Stimulated activated CD8-positive, alpha-beta memory T cell treated with anti-CD3 and anti-CD28 coated beads, Interleukin-2, amount 100 ng/mL, for 48 hours (primary cell): ENCODE measurements at regions not wholly inside any gene's neighbourhood (a gene's known extent, or its start where the extent isn't known, plus 50 kb on each side); places are given as distances from the start of the nearest gene placed in this dataset.

Experiments used
- DNase-seq, 2 donors: peaks; one replicate each; pipeline ENCODE4 v3.0.0-alpha.2; 2020; ENCODE audit warnings: low read depth in 2 of 2

DNA sequence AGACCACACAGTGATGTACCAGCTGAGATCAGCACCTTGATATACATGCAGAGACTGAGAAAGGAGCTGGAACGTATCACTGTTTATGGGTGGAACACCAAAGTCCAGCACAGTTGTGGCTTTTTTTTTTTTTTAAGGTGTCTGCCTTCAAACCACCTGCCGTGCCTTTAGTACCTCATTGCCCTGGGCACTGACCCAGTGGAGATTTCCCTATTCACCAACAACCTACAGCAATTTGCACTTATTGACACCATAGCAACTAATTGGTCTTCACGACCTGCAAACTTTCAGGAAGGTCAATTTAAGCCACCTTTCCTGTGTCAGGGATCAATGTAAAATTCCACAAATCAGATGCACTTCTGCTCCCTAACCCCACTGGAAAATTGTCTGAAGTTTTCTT, 181.6 kb upstream of the ADGRL2 start:
- no peak for DNase-seq

DNA sequence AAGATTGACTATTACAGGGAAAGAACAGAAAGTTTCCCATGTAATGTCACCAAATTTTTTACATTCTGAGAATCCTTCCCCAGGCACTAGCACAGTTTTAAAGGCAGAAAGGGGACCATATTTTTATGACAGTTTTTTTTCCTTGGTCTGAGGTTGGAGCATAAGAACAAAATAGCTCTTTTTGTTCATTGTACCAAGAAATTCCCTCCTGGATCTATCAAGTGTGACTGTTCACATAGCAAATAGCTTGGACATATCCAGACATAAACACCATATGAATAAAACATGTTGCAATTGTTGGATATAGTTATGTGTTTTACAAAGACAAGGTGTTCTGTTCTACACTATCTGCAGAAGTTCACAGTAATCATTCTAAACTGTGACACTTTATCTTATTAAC, 182.4 kb upstream of the ADGRL2 start:
- DNase-seq: no peak

DNA sequence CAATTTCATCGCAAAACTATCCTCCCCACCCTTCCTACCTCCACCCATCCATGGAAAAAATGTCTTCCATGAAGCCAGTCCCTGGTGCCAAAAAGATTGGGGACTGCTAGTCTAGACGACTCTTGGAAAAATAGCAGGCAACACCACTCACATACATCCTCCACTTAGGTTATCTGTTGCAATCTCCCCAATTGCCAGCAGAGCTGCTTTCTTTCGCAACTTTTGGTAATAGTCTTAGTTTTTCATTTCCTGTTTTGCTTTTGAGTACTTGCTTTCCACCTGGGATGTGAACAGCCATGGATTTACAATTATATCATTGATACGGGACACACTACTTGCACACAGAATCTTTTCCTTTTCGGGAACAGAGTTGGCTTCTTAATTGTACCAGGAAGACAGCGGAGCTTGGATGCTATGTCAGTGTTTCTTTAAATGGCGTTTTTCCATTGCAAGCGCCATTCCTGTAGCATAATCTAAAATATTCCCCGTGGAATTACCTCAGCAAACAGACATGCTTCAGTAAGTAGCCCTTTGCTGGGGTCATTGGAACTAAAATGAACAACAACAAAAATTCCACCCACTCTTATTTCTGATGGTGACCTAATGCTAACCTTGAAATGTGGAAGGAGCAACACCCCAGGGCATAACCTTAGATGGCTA, 183.3 kb upstream of the ADGRL2 start:
- DNase-seq: no peak

DNA sequence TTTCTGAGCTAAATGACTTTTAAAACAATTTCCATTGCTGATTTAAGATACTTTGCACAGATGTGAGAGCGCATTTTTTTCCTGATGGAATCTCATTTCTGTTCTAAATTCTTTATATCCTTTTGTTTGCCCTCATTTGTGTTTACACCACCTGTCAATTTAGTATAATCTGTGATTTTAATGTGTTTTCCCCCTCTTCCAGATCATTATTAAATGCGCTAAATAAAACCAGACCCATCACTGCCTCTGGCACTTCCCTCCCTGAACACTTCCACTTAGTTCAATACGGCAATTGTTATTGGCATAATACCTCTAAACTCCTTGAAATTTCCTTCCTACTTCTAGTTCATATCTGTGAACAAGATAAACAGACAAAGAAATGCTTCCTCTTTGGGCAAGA, 186.9 kb upstream of the ADGRL2 start:
- no peak for DNase-seq

DNA sequence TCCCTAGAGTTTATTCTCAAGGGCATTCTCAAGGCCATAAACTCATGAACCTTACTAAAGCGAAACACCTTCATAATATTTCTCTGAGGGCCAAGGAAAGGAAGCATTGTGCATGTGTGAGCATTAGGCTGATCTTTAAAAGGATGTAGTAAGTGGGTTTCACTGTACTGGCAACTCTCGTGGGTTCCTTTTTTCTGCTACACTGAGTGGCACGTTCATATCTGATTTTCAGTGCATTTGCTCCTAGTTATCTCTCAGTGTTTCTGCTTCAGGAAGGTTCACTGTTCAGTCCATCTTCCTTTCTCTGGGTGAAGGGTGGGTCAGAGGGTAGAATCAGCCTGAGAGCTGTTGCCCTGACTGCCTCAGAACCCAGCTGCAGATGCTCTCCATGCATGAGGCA, 192.8 kb upstream of the ADGRL2 start:
- no peak for DNase-seq

DNA sequence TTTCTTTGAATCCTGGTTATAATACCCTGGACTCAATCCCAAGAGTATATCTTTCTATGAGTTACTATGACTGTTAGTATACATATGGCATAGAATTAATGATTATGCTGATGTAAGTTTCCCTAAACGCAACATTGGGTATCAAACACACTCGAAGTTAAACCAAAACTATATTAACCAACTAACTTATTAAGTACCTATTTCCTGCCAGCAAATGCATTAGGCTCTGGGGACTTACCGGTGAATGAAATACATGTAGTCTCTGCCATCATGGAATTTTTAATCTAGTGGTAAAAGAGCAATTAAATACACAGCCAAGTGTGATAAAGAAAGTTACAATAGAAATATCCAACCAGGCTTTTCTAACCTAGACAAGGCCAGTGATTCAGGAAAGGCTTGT, 193.6 kb upstream of the ADGRL2 start:
- no peak for DNase-seq

DNA sequence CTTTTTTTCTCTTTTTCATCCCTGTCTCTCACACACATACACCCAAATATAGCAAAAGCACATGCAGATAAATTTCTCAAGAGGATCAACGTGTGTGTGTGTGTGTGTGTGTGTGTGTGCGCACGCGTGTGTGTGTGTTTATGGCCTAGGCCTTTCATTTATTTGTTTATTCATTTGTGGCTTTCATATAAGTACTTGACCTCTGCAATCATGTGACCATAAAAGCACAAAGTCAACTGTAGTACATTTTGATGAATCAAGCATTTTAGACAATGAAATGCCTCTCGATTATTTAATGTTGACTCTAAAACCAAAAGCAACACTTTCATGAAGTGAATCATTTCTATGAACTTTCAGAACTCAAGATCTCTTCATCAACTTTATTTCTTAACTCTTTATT, 194.1 kb upstream of the ADGRL2 start:
- DNase-seq: no peak

DNA sequence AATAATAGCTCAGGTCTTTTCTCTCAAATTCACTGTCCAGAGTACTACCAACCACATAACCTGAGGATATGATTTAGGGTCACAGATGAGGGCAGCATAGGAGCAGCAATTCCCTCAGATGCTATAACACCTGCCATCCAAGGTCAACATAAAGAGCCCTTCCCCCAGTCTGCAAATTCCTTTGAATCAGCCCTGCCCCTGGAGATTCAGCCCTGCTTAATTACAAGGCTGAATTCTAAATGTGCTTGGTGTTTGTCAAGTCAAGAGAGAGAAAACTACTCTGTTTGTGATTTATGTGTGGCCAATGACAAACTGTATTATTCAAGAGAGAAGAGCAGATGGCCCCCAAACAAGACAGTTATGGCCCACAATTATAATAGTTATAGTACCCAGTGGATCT, 195.7 kb upstream of the ADGRL2 start:
- no peak for DNase-seq

DNA sequence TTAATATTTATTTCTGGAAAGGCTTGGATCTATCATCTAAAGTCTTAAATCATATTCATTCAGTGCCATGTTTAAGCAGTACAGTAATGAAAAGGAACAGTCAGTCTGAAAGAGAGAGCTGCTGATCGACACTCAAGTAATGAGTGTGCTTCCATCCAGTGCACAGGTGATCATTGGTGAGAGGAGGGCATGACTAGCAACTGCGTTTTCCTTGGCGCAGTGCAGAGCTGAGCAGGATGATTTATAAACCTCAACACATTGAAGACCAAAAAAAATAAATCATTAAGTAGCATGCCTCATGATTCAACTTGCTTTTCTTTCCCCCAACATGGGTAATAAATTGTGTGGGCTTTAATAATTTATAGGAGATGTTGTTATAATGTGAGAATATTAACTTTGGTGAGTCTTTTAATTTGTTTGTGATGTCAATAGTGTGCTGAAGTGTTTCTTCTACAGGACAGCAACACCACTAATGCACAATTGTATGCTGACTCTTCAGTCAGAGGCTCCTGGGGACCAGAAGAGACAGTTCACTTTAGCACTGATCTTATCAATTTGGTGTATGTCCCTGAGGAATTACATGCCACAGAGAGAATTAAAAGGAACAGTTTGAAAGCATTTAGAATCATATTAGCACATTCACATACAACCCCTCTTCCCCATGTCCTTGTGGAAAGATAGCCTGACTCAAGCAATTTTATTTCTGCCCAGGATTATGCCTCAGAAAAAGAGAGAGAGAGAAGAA, 199.7 kb upstream of the ADGRL2 start:
- DNase-seq: no peak

DNA sequence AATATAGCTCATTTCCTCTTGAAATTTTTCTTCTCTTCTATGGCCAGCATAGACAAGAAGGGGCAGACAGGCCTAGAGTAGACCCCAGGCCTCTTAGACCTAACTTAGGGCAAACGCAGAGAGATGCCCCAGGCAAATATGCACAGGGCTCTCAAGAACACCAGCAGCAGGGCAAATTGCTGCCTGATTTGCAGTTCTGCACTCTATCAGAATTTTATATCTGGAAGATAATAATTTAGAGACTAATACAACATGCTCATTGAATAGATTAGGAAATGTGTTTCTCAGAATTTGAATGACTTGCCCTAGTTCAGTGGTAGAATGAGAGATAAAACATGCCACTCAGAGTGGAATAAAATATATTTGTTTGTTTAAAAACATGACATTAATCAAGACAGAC, 200.4 kb upstream of the ADGRL2 start:
- no peak for DNase-seq

DNA sequence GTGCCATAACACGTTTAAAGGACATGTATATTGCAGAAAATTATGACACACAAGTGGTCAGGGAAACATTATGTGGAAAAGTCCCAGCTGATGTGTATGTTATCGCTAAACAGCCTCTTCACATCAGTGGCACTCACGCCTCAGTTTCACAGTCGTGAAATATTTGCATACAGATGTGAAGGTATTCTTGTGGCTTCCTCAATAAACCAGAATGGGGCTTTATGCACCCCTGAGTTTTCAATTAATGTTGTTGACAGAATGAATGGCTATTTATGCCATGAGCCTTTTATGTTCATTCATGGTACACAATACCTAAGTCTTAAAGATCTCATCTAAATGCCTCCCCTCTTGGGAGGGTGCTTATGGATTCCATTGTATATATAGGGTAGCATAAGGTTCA, 202.1 kb upstream of the ADGRL2 start:
- no peak for DNase-seq

DNA sequence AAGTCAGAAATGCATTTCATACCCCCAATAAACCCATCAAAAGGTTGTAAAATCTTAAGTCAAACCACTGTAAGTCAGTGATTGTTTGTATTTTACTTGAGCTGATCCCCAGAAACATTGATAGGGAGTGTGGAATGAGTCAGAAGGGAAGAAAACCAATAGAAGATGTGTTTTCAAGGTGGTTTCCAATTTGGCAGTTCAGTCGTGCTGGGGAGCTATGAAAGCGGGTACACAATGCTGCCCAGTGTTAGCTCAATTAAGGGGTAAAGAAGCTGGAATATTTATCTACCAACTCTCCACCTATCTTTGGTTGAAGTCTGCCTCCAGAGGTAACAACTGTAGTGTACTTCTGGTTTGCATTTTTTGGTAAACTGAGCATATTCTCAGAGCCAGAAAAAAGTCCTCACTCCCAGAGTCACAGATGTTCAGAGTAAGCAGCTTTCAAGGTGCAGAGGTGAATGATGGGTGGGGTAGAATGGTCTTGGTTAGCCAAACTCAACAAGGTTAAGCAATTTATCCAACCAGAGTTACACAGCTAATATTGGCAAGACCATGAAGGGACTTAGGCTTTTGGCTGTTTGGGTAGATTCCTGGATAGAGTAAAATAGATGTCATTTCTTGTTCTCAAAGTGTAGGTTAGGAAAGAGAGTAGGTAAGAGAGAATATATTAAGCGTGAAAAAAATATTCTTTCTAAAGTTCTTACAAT, 202.9 kb upstream of the ADGRL2 start:
- no peak for DNase-seq

DNA sequence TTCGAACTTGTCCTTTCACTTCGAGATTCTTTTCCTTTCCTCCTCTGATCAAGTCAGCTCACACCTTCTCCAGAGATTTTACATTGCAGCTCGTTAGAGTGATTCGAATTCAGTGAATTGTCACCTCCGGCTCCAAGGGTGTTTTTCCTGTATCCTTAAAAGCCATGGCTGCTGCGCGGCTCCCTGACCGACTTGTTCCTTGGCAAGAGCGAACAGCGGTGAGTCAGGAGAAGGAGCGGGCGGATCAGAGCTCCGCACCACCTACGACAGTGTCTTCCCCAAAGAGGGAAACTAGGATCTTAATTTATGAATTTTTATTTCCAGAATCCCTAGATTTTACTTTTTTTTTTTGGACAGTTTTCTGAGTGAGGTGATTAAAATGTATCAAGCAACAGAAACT, 204.4 kb upstream of the ADGRL2 start:
- DNase-seq: no peak

DNA sequence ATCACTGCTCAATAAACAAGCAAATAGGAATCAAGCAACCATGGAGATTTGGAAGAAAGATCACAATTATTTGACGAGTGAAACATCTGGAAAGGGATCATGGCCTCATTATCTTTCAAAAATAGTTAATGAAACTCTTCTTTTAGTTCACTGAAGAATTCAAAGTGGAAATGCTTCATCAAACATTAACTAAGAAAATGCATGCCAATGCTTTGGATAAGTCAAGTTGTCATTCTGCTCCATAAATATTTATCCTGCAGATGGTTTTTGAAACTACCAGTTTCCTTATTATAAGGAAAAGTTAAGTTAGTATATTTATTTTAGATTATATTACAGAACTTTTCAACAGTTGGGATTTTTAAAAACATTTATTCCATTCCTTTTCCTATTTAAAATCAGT, 206.5 kb upstream of the ADGRL2 start:
- no peak for DNase-seq

DNA sequence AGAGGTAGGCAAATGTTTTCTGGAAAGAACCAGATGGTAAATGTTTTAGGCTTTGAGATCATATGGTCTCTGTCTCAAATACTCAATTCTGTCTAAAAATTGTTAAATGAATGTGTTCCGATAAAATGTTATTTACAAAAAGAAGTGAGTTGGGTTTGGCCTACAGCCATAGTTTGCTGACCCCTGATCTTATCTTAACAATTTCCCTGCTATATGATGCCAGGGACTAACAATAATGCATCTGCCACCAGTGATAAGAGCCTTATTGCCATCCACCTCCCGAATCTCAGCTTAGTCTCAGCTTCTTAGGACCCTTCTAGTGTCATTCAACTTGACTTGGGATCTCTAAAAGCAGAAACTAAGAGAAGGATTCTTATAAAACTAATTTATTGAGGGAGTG, 208.5 kb upstream of the ADGRL2 start:
- no peak for DNase-seq

DNA sequence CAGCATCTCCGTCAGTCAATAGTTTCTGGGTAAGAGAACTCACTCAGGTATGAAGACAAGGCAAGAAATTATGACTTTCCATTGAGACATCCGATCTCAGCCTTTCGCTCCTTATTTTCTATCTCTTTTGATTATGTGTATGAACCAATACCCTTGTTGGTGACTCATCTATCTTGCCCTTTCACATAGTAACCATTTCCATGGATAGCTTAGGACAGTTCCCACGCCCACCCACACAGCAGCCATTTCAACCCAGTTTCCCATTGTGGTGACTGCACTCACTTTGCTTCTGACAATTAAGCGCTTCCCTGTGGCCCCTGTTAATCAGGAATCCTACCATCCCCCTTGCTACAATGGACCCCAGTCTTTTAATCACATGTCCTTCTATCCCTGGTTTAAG, 210.6 kb upstream of the ADGRL2 start:
- no peak for DNase-seq

DNA sequence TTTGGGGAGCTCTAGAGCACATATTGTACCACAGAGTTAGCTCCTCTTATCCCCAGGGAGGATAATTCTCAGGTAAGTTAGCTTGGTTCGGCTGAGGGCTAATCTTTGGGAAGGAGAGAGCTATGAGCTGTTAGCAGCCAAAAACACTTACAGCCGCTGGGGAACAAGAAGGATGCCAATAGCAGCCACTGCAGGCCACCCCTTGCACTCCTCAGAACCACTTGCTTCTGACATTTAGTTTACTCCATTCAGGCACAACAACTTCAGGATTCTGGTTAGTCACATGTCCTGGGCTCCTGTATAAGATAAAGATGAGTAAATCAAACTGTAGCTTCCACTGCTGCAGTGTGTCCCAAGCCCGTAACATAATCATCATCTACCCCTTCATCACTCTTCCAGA, 212.6 kb upstream of the ADGRL2 start:
- no peak for DNase-seq

DNA sequence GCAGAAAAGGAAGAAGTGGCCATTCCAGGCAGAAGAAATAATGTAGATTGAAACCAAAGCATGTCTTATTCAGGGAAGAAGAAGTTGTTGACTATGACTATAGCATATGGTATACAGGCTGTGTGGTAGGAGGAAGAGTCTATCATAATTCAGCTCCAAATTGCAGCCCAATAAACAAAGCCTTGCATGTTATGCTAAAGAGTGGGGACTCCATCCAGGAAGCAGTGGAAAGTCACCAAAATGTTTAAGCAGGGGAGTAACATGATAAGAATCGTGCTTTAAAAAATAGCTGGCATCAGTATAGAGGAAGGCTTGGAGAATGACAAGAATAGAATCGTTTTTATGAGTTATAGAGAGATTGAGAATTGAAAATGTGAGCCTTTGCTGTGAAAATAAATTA, 213.3 kb upstream of the ADGRL2 start:
- DNase-seq: no peak

DNA sequence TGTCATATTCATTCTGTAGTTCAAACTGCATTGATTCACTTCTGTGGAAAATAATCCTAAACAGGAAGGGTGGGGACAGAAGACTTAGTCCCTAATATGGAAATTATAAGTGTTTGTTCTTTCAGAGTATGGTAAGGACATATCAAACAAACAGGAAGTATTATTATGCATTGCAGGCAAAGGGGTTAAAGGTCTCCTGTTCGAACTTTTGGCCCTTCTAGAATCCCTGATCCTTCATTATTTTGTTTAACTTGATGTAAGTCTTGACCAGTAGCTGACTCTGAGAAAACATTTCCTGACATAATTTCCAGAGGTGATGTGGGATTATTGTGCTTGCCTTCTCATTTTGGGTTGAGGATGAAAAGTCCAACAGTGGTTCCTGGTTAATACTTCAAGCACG, 215.4 kb upstream of the ADGRL2 start:
- DNase-seq: no peak

DNA sequence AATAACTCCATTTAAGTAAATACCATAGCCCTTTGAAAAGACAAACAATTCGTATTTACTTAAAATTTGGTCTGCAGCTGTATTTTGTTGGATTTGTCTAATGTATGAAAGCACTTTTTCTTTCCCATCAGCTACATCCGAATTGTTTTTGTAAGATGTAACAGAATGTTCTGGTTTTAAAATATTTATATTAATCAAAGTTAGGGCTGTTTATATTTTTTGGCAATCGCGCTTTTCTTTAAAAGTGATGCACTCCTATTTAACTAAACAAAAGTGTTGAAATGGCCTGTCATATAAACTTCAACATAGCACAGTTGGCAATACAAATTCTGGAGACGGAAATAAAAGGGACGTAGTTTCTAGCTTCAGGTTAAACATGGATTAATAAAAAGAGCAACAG, 216.3 kb upstream of the ADGRL2 start:
- DNase-seq: no peak

DNA sequence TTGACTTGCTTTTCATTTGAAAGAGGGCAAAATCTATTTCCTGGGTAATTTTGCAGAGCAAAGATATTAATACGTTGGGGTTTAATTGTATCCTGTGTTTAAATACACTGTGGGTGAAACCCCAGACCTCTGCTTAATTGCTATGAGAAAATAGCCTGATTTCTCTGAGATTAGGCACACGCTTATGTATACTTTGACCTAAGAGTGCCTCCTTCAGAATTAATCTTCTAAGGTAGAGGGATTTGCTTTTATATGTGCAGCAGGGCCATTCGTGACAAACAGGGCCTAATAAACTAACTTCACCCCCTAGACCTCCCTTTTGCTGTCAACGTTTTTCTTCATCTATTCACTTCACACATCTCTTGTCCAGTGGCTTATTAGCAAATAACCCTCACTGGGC, 216.9 kb upstream of the ADGRL2 start:
- DNase-seq: no peak

DNA sequence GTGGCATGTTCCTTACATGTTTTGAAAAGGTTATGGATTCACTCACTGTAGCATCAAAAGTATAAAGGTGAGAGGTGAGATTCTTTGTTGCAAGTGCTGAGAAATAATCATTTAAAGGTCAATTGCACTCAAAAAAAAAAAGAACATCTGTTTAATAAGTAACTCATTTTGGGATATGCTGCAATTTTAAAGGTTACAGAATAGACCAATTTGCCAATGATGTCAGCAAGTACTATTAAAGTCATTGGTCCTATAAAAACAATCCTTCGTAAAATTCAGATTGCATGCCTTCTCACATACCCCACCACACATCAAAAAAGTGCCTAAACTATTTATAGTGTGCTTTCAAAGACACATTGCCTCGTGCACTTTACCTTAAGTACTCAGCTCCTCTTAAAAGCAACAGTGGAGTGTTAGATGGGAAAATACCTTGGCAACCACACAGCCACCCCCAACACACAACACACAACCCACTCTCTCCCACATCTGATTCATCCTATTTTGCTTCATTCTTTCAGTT, 218.2 kb upstream of the ADGRL2 start:
- no peak for DNase-seq

DNA sequence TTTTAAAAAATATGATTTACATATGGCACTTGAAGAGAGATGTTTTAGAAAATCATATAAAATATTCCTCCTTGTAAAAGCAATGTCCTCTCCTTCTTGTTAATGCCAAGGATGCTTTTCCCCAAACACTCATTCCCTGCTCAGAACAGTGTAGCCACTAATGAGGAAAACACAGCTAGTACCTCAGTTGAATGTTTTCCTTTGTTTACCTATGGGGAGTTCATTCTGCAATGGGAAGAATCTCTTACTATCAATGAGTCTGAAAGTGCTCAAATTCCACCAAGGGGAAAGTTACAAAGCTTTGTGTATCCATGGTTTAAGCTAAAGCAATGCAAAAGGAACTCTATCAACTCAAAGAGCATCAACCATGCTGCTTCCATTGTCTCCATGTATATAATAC, 221.9 kb upstream of the ADGRL2 start:
- DNase-seq: no peak
